SJSA1 (cell line): ENCODE measurements at regions not wholly inside any gene's neighbourhood (a gene's known extent, or its start where the extent isn't known, plus 50 kb on each side); places are given as distances from the start of the nearest gene placed in this dataset.

Experiments
- DNase-seq, 2 experiments: peaks; one replicate each; pipeline ENCODE4 v3.0.0-alpha.2; 2015 to 2020; ENCODE audit warnings: low spot score in 2 of 2, low read depth in 1 of 2
- H3K27ac ChIP-seq: fragments of 250-450 bp; sonication (Bioruptor Pico); 2 replicates; pipeline ENCODE4 v1.5.1; 2020; ENCODE audit warnings: mild to moderate bottlenecking, moderate library complexity
- H3K27me3 ChIP-seq: fragments of 250-450 bp; sonication (Bioruptor Pico); replicated peaks from 2 replicates; pipeline ENCODE4 v1.5.1; 2020; ENCODE audit warnings: mild to moderate bottlenecking, moderate library complexity
- H3K36me3 ChIP-seq: fragments of 250-450 bp; sonication (Bioruptor Pico); 2 replicates; pipeline ENCODE4 v1.5.1; 2020; ENCODE audit warnings: mild to moderate bottlenecking
- H3K4me1 ChIP-seq: fragments of 250-450 bp; sonication (Bioruptor Pico); replicated peaks from 2 replicates; pipeline ENCODE4 v1.6.1; 2021; ENCODE audit warnings: mild to moderate bottlenecking
- H3K4me3 ChIP-seq: fragments of 250-450 bp; sonication (Bioruptor Pico); 2 replicates; pipeline ENCODE4 v1.5.1; 2020; ENCODE audit warnings: mild to moderate bottlenecking
- H3K9me3 ChIP-seq: fragments of 250-450 bp; sonication (Bioruptor Pico); replicated peaks from 2 replicates; pipeline ENCODE4 v1.5.1; 2020; ENCODE audit warnings: mild to moderate bottlenecking

- DNase-seq: no peak
- Histone ChIP-seq H3K27ac (peak overlapping the region; percentile 75), H3K4me1 (peaks cover 24% of the 10 kb centered on the region), H3K4me3 (no peak overlapping the region), H3K27me3 (no peaks in the 10 kb centered on the region), H3K9me3 (no peaks in the 10 kb centered on the region), H3K36me3 (no peaks in the 10 kb centered on the region)
Measured at GRCh38 chr3:182487143-182487542, 306.2 kb upstream of the ATP11B start.

GRCh38 chr3:182487611-182488010 lies 305.7 kb upstream of the ATP11B start:
- Histone ChIP-seq H3K4me3 (no peak overlapping the region), H3K9me3 (no peaks in the 10 kb centered on the region)
- peak; percentile 50 to 76 for DNase-seq

GRCh38 chr3:182490596-182491491 lies 302.5 kb upstream of the ATP11B start:
- H3K27ac ChIP-seq: no peak overlapping the region
- no peaks in the 10 kb centered on the region for H3K36me3 ChIP-seq
- H3K27me3 ChIP-seq: no peaks in the 10 kb centered on the region
- DNase-seq: peak in 1 of 2 experiments; percentile 30
- no peak overlapping the region for H3K4me3 ChIP-seq
- H3K4me1 ChIP-seq: peaks cover 24% of the 10 kb centered on the region
- no peaks in the 10 kb centered on the region for H3K9me3 ChIP-seq

More at GRCh38 chr3:182487611-182488010, 305.7 kb upstream of the ATP11B start:
- Histone ChIP-seq H3K27me3 (no peaks in the 10 kb centered on the region), H3K27ac (peak overlapping the region; percentile 75), H3K4me1 (peaks cover 24% of the 10 kb centered on the region), H3K36me3 (no peaks in the 10 kb centered on the region)

GRCh38 chr3:182491577-182491976 lies 301.7 kb upstream of the ATP11B start:
- H3K4me1 ChIP-seq: peaks cover 16% of the 10 kb centered on the region
- H3K27me3 ChIP-seq: no peaks in the 10 kb centered on the region
- DNase-seq: no peak
- H3K27ac ChIP-seq: no peak overlapping the region
- H3K36me3 ChIP-seq: no peaks in the 10 kb centered on the region
- H3K9me3 ChIP-seq: no peaks in the 10 kb centered on the region
- no peak overlapping the region for H3K4me3 ChIP-seq

- H3K4me1 ChIP-seq: peaks cover 7% of the 10 kb centered on the region
- no peaks in the 10 kb centered on the region for H3K36me3 ChIP-seq
- no peaks in the 10 kb centered on the region for H3K9me3 ChIP-seq
- H3K27me3 ChIP-seq: no peaks in the 10 kb centered on the region
- H3K27ac ChIP-seq: no peak overlapping the region
- H3K4me3 ChIP-seq: no peak overlapping the region
- no peak for DNase-seq
Measured at GRCh38 chr3:182492536-182492935, 300.8 kb upstream of the ATP11B start.

GRCh38 chr3:182500289-182500688 lies 293.0 kb upstream of the ATP11B start:
- no peak for DNase-seq
- no peak overlapping the region for H3K4me3 ChIP-seq
- H3K27me3 ChIP-seq: no peaks in the 10 kb centered on the region
- peaks cover 30% of the 10 kb centered on the region for H3K4me1 ChIP-seq
- H3K27ac ChIP-seq: no peak overlapping the region
- H3K9me3 ChIP-seq: no peaks in the 10 kb centered on the region
- H3K36me3 ChIP-seq: no peaks in the 10 kb centered on the region

GRCh38 chr3:182501856-182502255 lies 291.4 kb upstream of the ATP11B start:
- H3K27ac ChIP-seq: no peak overlapping the region
- H3K27me3 ChIP-seq: no peaks in the 10 kb centered on the region
- peaks cover 30% of the 10 kb centered on the region for H3K4me1 ChIP-seq
- H3K36me3 ChIP-seq: no peaks in the 10 kb centered on the region
- H3K9me3 ChIP-seq: no peaks in the 10 kb centered on the region
- no peak for DNase-seq
- no peak overlapping the region for H3K4me3 ChIP-seq

GRCh38 chr3:182503401-182503800 lies 289.9 kb upstream of the ATP11B start:
- DNase-seq: peak in 1 of 2 experiments; percentile 58

GRCh38 chr3:182508919-182509711 lies 284.2 kb upstream of the ATP11B start:
- H3K4me1 ChIP-seq: peaks cover 27% of the 10 kb centered on the region
- H3K9me3 ChIP-seq: no peaks in the 10 kb centered on the region
- no peaks in the 10 kb centered on the region for H3K27me3 ChIP-seq
- H3K4me3 ChIP-seq: no peak overlapping the region
- no peak for DNase-seq
- no peak overlapping the region for H3K27ac ChIP-seq
- H3K36me3 ChIP-seq: no peaks in the 10 kb centered on the region

More at GRCh38 chr3:182503401-182503800, 289.9 kb upstream of the ATP11B start:
- H3K4me3 ChIP-seq: no peak overlapping the region
- no peaks in the 10 kb centered on the region for H3K9me3 ChIP-seq
- no peak overlapping the region for H3K27ac ChIP-seq
- no peaks in the 10 kb centered on the region for H3K27me3 ChIP-seq
- no peaks in the 10 kb centered on the region for H3K36me3 ChIP-seq
- H3K4me1 ChIP-seq: peaks cover 30% of the 10 kb centered on the region

- Histone ChIP-seq H3K27me3 (no peaks in the 10 kb centered on the region), H3K9me3 (no peaks in the 10 kb centered on the region), H3K36me3 (no peaks in the 10 kb centered on the region)
Measured at GRCh38 chr3:182509844-182510460, 283.4 kb upstream of the ATP11B start.

GRCh38 chr3:182514236-182514964 lies 278.9 kb upstream of the ATP11B start:
- no peaks in the 10 kb centered on the region for H3K27me3 ChIP-seq
- peaks cover 26% of the 10 kb centered on the region for H3K4me1 ChIP-seq
- no peak overlapping the region for H3K27ac ChIP-seq
- no peak overlapping the region for H3K4me3 ChIP-seq
- no peak for DNase-seq
- H3K9me3 ChIP-seq: no peaks in the 10 kb centered on the region
- H3K36me3 ChIP-seq: no peaks in the 10 kb centered on the region

More at GRCh38 chr3:182509844-182510460, 283.4 kb upstream of the ATP11B start:
- Histone ChIP-seq H3K4me3 (no peak overlapping the region), H3K27ac (0 out of 2 replicates have a peak overlapping the region, but pooled peaks have one; percentile 15), H3K4me1 (peaks cover 20% of the 10 kb centered on the region)
- peak in 1 of 2 experiments; percentile 57 for DNase-seq

GRCh38 chr3:182516597-182517336 lies 276.5 kb upstream of the ATP11B start:
- no peaks in the 10 kb centered on the region for H3K27me3 ChIP-seq
- H3K27ac ChIP-seq: no peak overlapping the region
- peaks cover 10% of the 10 kb centered on the region for H3K4me1 ChIP-seq
- H3K36me3 ChIP-seq: no peaks in the 10 kb centered on the region
- DNase-seq: no peak
- no peak overlapping the region for H3K4me3 ChIP-seq
- no peaks in the 10 kb centered on the region for H3K9me3 ChIP-seq
